ENCODE measurements at regions not wholly inside any gene's neighbourhood (a gene's known extent, or its start where the extent isn't known, plus 50 kb on each side); places are given as distances from the start of the nearest gene placed in this dataset.

DNA sequence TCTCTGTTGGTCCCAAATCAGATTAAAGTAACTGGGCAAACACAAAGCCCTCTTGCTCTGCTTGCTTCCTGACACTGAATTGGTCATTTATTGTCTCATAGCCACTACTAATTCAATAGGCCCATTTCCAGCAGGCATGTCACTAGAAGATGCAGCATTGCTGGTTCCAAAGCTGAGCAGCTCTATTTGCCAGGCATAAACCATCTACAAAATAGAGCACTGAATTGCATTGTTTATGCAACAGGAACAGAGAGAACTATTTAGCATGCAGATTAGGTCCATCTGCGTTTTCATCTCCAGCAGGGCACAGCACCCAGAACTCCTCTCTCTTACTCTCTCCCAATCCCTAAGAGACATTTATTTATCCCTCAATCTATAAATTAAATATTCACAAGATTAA is 227.6 kb downstream of the SUCLG1 start:
- TF ChIP-seq POLR2AphosphoS5 (IDR thresholded peaks at IDR 0.05; ENCODE audit: borderline replicate concordance, low read depth, low read length) (no peak), EZH2 (IDR thresholded peaks at IDR 0.05) (no peak), FOXP2 (optimal IDR thresholded peaks at IDR 0.05; ENCODE audit: control extremely low read depth, extremely low read length, insufficient read depth) (no peak)

All from SK-N-MC (cell line).